ENCODE measurements at regions not wholly inside any gene's neighbourhood (a gene's known extent, or its start where the extent isn't known, plus 50 kb on each side); places are given as distances from the start of the nearest gene placed in this dataset.
"Not testable (repeated sequence)": the region's sequence is repeated elsewhere in the genome, so short reads cannot be mapped to it uniquely, and the experiment has no call there.

- Mint-ChIP-seq H3K36me3 (ENCODE audit: low read depth) (no peaks in the 10 kb centered on the region), H3K4me1 (ENCODE audit: low read depth) (no peaks in the 10 kb centered on the region), H3K27me3 (no peaks in the 10 kb centered on the region), H3K27ac (no peak overlapping the region), H3K4me3 (no peak overlapping the region), H3K9me3 (peaks cover 3% of the 10 kb centered on the region)
These were observed 56.4 kb upstream of the XIRP2 start for GRCh38 chr2:166831930-166832329.

GRCh38 chr2:166825914-166826313 is 62.4 kb upstream of the XIRP2 start:
- no peaks in the 10 kb centered on the region for H3K9me3 Mint-ChIP-seq
- no peak overlapping the region for H3K27ac Mint-ChIP-seq
- H3K4me1 Mint-ChIP-seq (ENCODE audit: low read depth), result no peaks in the 10 kb centered on the region
- no peaks in the 10 kb centered on the region for H3K27me3 Mint-ChIP-seq
- no peak overlapping the region for H3K4me3 Mint-ChIP-seq
- no peaks in the 10 kb centered on the region for H3K36me3 Mint-ChIP-seq (ENCODE audit: low read depth)

GRCh38 chr2:166814335-166814734 is 73.9 kb upstream of the XIRP2 start:
- H3K4me1 Mint-ChIP-seq (ENCODE audit: low read depth), result no peaks in the 10 kb centered on the region
- H3K36me3 Mint-ChIP-seq (ENCODE audit: low read depth), result no peaks in the 10 kb centered on the region
- no peak overlapping the region for H3K27ac Mint-ChIP-seq
- no peaks in the 10 kb centered on the region for H3K27me3 Mint-ChIP-seq
- no peak overlapping the region for H3K4me3 Mint-ChIP-seq
- H3K9me3 Mint-ChIP-seq, result peaks cover 7% of the 10 kb centered on the region

- Mint-ChIP-seq H3K4me3 (no peak overlapping the region), H3K36me3 (ENCODE audit: low read depth) (no peaks in the 10 kb centered on the region), H3K27me3 (no peaks in the 10 kb centered on the region), H3K27ac (no peak overlapping the region), H3K9me3 (peaks cover 7% of the 10 kb centered on the region), H3K4me1 (ENCODE audit: low read depth) (no peaks in the 10 kb centered on the region)
These were observed 76.0 kb upstream of the XIRP2 start for GRCh38 chr2:166812166-166812891.

- Mint-ChIP-seq H3K9me3 (no peaks in the 10 kb centered on the region), H3K27me3 (no peaks in the 10 kb centered on the region), H3K36me3 (ENCODE audit: low read depth) (no peaks in the 10 kb centered on the region)
These were observed 82.5 kb upstream of the XIRP2 start for GRCh38 chr2:166805753-166806152.

GRCh38 chr2:166803373-166804000 is 84.8 kb upstream of the XIRP2 start:
- Mint-ChIP-seq H3K27me3 (no peaks in the 10 kb centered on the region), H3K4me3 (no peak overlapping the region), H3K4me1 (ENCODE audit: low read depth) (peaks cover 23% of the 10 kb centered on the region), H3K9me3 (no peaks in the 10 kb centered on the region), H3K36me3 (ENCODE audit: low read depth) (no peaks in the 10 kb centered on the region), H3K27ac (no peak overlapping the region)

More at GRCh38 chr2:166805753-166806152, 82.5 kb upstream of the XIRP2 start:
- Mint-ChIP-seq H3K4me3 (no peak overlapping the region), H3K4me1 (ENCODE audit: low read depth) (peaks cover 23% of the 10 kb centered on the region), H3K27ac (no peak overlapping the region)

GRCh38 chr2:166802475-166802874 is 85.8 kb upstream of the XIRP2 start:
- Mint-ChIP-seq H3K36me3 (ENCODE audit: low read depth) (no peaks in the 10 kb centered on the region), H3K4me3 (no peak overlapping the region), H3K9me3 (no peaks in the 10 kb centered on the region), H3K4me1 (ENCODE audit: low read depth) (peaks cover 23% of the 10 kb centered on the region), H3K27ac (no peak overlapping the region), H3K27me3 (no peaks in the 10 kb centered on the region)

- H3K4me3 Mint-ChIP-seq, result no peak overlapping the region
- no peaks in the 10 kb centered on the region for H3K36me3 Mint-ChIP-seq (ENCODE audit: low read depth)
- H3K9me3 Mint-ChIP-seq, result peaks cover 11% of the 10 kb centered on the region
- no peaks in the 10 kb centered on the region for H3K27me3 Mint-ChIP-seq
- no peaks in the 10 kb centered on the region for H3K4me1 Mint-ChIP-seq (ENCODE audit: low read depth)
- no peak overlapping the region for H3K27ac Mint-ChIP-seq
These were observed 95.5 kb upstream of the XIRP2 start for GRCh38 chr2:166792808-166793207.

- Mint-ChIP-seq H3K9me3 (no peaks in the 10 kb centered on the region), H3K27me3 (no peaks in the 10 kb centered on the region), H3K36me3 (ENCODE audit: low read depth) (no peaks in the 10 kb centered on the region), H3K4me3 (no peak overlapping the region), H3K27ac (no peak overlapping the region), H3K4me1 (ENCODE audit: low read depth) (no peaks in the 10 kb centered on the region)
These were observed 101.6 kb upstream of the XIRP2 start for GRCh38 chr2:166786707-166787106.

- H3K27ac Mint-ChIP-seq, result no peak overlapping the region
- H3K4me1 Mint-ChIP-seq (ENCODE audit: low read depth), result no peaks in the 10 kb centered on the region
- H3K9me3 Mint-ChIP-seq, result no peaks in the 10 kb centered on the region
- H3K27me3 Mint-ChIP-seq, result no peaks in the 10 kb centered on the region
- no peak overlapping the region for H3K4me3 Mint-ChIP-seq
- H3K36me3 Mint-ChIP-seq (ENCODE audit: low read depth), result no peaks in the 10 kb centered on the region
These were observed 103.9 kb upstream of the XIRP2 start for GRCh38 chr2:166784296-166784946.

- Mint-ChIP-seq H3K4me3 (no peak overlapping the region), H3K27ac (no peak overlapping the region), H3K36me3 (ENCODE audit: low read depth) (no peaks in the 10 kb centered on the region), H3K27me3 (no peaks in the 10 kb centered on the region), H3K4me1 (ENCODE audit: low read depth) (no peaks in the 10 kb centered on the region), H3K9me3 (peaks cover 8% of the 10 kb centered on the region)
These were observed 113.1 kb upstream of the XIRP2 start for GRCh38 chr2:166775176-166775575.

- peaks cover 16% of the 10 kb centered on the region for H3K9me3 Mint-ChIP-seq
- no peaks in the 10 kb centered on the region for H3K27me3 Mint-ChIP-seq
- no peaks in the 10 kb centered on the region for H3K4me1 Mint-ChIP-seq (ENCODE audit: low read depth)
- H3K4me3 Mint-ChIP-seq, result no peak overlapping the region
- no peak overlapping the region for H3K27ac Mint-ChIP-seq
- H3K36me3 Mint-ChIP-seq (ENCODE audit: low read depth), result no peaks in the 10 kb centered on the region
These were observed 114.9 kb upstream of the XIRP2 start for GRCh38 chr2:166773308-166773949.

- no peaks in the 10 kb centered on the region for H3K36me3 Mint-ChIP-seq (ENCODE audit: low read depth)
- peaks cover 16% of the 10 kb centered on the region for H3K9me3 Mint-ChIP-seq
- no peak overlapping the region for H3K27ac Mint-ChIP-seq
- no peaks in the 10 kb centered on the region for H3K4me1 Mint-ChIP-seq (ENCODE audit: low read depth)
- no peak overlapping the region for H3K4me3 Mint-ChIP-seq
- H3K27me3 Mint-ChIP-seq, result no peaks in the 10 kb centered on the region
These were observed 119.7 kb upstream of the XIRP2 start for GRCh38 chr2:166768393-166769123.

GRCh38 chr2:166766769-166767322 is 121.4 kb upstream of the XIRP2 start:
- H3K27ac Mint-ChIP-seq, H3K27me3 Mint-ChIP-seq: not testable (repeated sequence)

More at GRCh38 chr2:166766769-166767322, 121.4 kb upstream of the XIRP2 start:
- H3K4me1 Mint-ChIP-seq (ENCODE audit: low read depth); H3K36me3 Mint-ChIP-seq (ENCODE audit: low read depth); H3K4me3 Mint-ChIP-seq: not testable (repeated sequence)
- H3K9me3 Mint-ChIP-seq, result peaks cover 13% of the 10 kb centered on the region

Data from stimulated activated naive CD8-positive, alpha-beta T cell treated with anti-CD3 and anti-CD28 coated beads, Interleukin-15, Interleukin-2, amounts not matched to agents 100 ng/mL and 50 ng/mL, for 24 hours (primary cell).